SK-N-MC (cell line): ENCODE measurements at regions not wholly inside any gene's neighbourhood (a gene's known extent, or its start where the extent isn't known, plus 50 kb on each side); places are given as distances from the start of the nearest gene placed in this dataset.
"Not testable (repeated sequence)": the region's sequence is repeated elsewhere in the genome, so short reads cannot be mapped to it uniquely, and the experiment has no call there.

Experiments used
- DNase-seq: peaks from one replicate; pipeline ENCODE4 v3.0.0-alpha.2; 2011; ENCODE audit warnings: low read depth, low spot score
- H3K27ac ChIP-seq: fragments of 200-600 bp; sonication (generic); 2 replicates; pipeline ENCODE4 v1.5.1; 2016; ENCODE audit warnings: mixed run types
- H3K36me3 ChIP-seq: fragments of 200-600 bp; sonication (generic); 2 replicates; pipeline ENCODE4 v1.6.1; 2017; ENCODE audit warnings: antibody characterized with exemption, low read length, mixed read lengths; ENCODE audit not compliant: insufficient read depth
- H3K4me3 ChIP-seq: fragments of 200-600 bp; sonication (generic); 2 replicates; pipeline ENCODE4 v1.5.1; 2016
- H3K9ac ChIP-seq: fragments of 200-600 bp; sonication (generic); 2 replicates; pipeline ENCODE4 v1.8.0; 2017; ENCODE audit warnings: mixed run types, mixed read lengths; ENCODE audit not compliant: insufficient read length
- H3K9me3 ChIP-seq: fragments of 200-600 bp; sonication (generic); 2 replicates; pipeline ENCODE4 v1.6.1; 2017; ENCODE audit warnings: low read depth, mild to moderate bottlenecking, antibody characterized with exemption, low read length, moderate library complexity, mixed read lengths
- EZH2 ChIP-seq: fragments of 200-600 bp; sonication (generic); IDR thresholded peaks from one replicate; pipeline ENCODE4 v1.6.1; 2017; ENCODE audit warnings: antibody characterized with exemption
- FOXP2 ChIP-seq: optimal IDR thresholded peaks from 2 replicates; pipeline ENCODE3; 2011; ENCODE audit warnings: mild to moderate bottlenecking, moderate library complexity; ENCODE audit not compliant: insufficient read depth; ENCODE audit errors: extremely low read length, control extremely low read depth
- POLR2AphosphoS5 ChIP-seq: IDR thresholded peaks from 2 replicates; pipeline ENCODE4 v1.6.1; 2012; ENCODE audit warnings: mild to moderate bottlenecking, low read depth, low read length, borderline replicate concordance

- TF ChIP-seq EZH2 (no peak), POLR2AphosphoS5 (no peak), FOXP2 (no peak)
Measured at GRCh38 chr12:25615119-25615518, 62.0 kb upstream of the LMNTD1 start.

GRCh38 chr12:25616286-25616685 lies 63.2 kb upstream of the LMNTD1 start:
- H3K27ac ChIP-seq, result no peak overlapping the region
- H3K9ac ChIP-seq, result no peak overlapping the region
- H3K36me3 ChIP-seq, result no peaks in the 10 kb centered on the region
- no peaks in the 10 kb centered on the region for H3K9me3 ChIP-seq
- DNase-seq, result no peak
- TF ChIP-seq FOXP2 (no peak), EZH2 (no peak), POLR2AphosphoS5 (no peak)
- no peak overlapping the region for H3K4me3 ChIP-seq

More at GRCh38 chr12:25615119-25615518, 62.0 kb upstream of the LMNTD1 start:
- Histone ChIP-seq H3K4me3 (no peak overlapping the region), H3K27ac (no peak overlapping the region), H3K36me3 (no peaks in the 10 kb centered on the region), H3K9ac (no peak overlapping the region), H3K9me3 (no peaks in the 10 kb centered on the region)
- no peak for DNase-seq

DNA sequence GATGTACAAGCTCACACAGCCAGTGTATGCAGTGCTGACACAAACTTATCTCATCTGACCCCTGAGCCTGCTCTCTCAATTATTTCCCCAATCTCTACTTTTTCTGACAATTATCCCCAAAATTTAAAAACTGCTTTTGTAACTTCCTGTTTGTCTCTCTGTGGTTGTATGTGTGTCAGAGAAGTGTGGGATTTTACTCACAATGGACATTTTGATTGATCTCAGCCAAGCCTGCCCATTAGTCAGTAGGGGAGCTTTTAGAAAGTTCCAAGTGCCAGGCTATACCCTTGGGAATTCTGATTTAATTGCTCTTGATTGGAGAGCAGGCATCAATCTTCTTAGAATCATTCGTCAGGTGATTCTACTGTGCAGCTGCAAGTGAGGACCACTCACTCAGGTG lies 64.9 kb upstream of the LMNTD1 start:
- Histone ChIP-seq H3K9me3 (no peaks in the 10 kb centered on the region), H3K27ac (no peak overlapping the region), H3K4me3 (no peak overlapping the region), H3K9ac (no peak overlapping the region), H3K36me3 (no peaks in the 10 kb centered on the region)
- no peak for TF ChIP-seq POLR2AphosphoS5
- TF ChIP-seq FOXP2, result no peak
- no peak for TF ChIP-seq EZH2
- DNase-seq, result no peak

DNA sequence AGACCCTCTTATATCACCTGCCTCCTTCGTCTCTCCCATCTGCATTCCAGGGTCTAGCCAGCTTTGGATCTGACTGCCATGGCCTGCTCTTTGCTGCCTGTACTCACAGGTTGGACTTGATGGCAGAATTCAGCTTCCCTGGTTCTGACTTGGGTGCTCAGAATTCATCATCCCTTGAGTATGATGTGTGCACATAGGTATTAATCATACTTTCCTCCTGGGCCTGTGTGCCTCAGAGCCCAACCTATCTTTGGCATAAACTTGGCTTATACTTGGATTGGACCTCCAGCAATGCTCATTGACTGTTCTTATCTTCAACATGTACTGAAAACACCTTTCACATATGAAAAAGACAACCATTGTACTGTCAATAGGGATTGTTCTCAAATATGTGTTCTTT lies 70.7 kb upstream of the LMNTD1 start:
- DNase-seq, result no peak
- no peaks in the 10 kb centered on the region for H3K36me3 ChIP-seq
- H3K4me3 ChIP-seq, result no peak overlapping the region
- H3K27ac ChIP-seq, result no peak overlapping the region
- H3K9ac ChIP-seq, result no peak overlapping the region
- H3K9me3 ChIP-seq, result no peaks in the 10 kb centered on the region
- no peak for TF ChIP-seq FOXP2
- no peak for TF ChIP-seq EZH2
- TF ChIP-seq POLR2AphosphoS5, result no peak

DNA sequence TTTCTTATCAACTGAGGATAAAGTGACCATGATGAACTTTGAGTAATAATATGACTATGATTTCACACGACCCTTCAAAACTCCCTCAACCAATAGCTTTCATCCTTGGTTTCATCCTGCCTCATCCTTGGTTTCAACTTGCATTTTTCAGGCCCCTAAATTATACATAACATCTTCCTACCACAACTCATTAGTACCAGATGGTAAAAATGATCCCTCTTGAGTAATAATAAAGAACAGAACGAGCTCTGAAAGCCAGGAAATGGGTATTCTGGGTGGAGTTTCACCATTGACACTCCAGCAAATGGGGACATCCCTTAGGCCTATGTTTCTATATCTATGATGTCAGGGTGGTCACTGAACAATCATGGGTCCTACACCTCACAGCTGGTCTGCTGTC lies 72.1 kb upstream of the LMNTD1 start:
- no peak overlapping the region for H3K27ac ChIP-seq
- H3K4me3 ChIP-seq, result no peak overlapping the region
- TF ChIP-seq FOXP2 (no peak), EZH2 (no peak), POLR2AphosphoS5 (no peak)
- no peaks in the 10 kb centered on the region for H3K9me3 ChIP-seq
- no peak for DNase-seq
- H3K36me3 ChIP-seq, result no peaks in the 10 kb centered on the region
- no peak overlapping the region for H3K9ac ChIP-seq

- Histone ChIP-seq H3K9ac (no peak overlapping the region), H3K36me3 (no peaks in the 10 kb centered on the region), H3K4me3 (no peak overlapping the region), H3K27ac (no peak overlapping the region), H3K9me3 (no peaks in the 10 kb centered on the region)
- DNase-seq, result no peak
- TF ChIP-seq EZH2 (no peak), POLR2AphosphoS5 (no peak), FOXP2 (no peak)
Measured at GRCh38 chr12:25629341-25629740, 76.3 kb upstream of the LMNTD1 start.

- not testable (repeated sequence) for H3K4me3 ChIP-seq, H3K9me3 ChIP-seq, H3K27ac ChIP-seq, H3K9ac ChIP-seq, H3K36me3 ChIP-seq, DNase-seq
Measured at GRCh38 chr12:25630735-25631515, 77.8 kb upstream of the LMNTD1 start.

GRCh38 chr12:25633149-25633548 lies 80.1 kb upstream of the LMNTD1 start:
- not testable (repeated sequence) for DNase-seq, H3K36me3 ChIP-seq

DNA sequence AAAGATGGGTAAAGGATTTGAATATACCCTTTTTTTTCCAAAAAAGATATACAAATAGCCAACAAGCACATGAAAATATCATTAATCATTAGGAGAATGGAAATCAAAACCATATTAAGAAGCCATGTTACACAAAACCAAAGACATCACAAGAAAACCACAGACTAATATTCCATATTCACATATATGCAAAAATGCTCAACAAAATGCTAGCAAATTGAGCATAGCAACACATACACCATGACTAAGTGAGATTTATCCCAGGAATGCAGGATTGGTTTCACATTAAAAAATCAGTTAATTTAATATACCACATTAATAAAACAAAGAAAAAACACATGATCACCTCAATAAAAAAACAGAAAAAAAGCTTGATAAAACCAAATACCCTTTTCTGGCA lies 84.7 kb upstream of the LMNTD1 start:
- no peak for TF ChIP-seq POLR2AphosphoS5

More at GRCh38 chr12:25633149-25633548, 80.1 kb upstream of the LMNTD1 start:
- not testable (repeated sequence) for H3K27ac ChIP-seq, H3K9ac ChIP-seq, H3K9me3 ChIP-seq, H3K4me3 ChIP-seq

More for the DNA sequence above, 84.7 kb upstream of the LMNTD1 start:
- DNase-seq, result no peak
- Histone ChIP-seq H3K9me3 (no peaks in the 10 kb centered on the region), H3K27ac (no peak overlapping the region), H3K9ac (no peak overlapping the region), H3K36me3 (no peaks in the 10 kb centered on the region), H3K4me3 (no peak overlapping the region)
